ENCODE measurements at regions not wholly inside any gene's neighbourhood (a gene's known extent, or its start where the extent isn't known, plus 50 kb on each side); places are given as distances from the start of the nearest gene placed in this dataset.

DNA sequence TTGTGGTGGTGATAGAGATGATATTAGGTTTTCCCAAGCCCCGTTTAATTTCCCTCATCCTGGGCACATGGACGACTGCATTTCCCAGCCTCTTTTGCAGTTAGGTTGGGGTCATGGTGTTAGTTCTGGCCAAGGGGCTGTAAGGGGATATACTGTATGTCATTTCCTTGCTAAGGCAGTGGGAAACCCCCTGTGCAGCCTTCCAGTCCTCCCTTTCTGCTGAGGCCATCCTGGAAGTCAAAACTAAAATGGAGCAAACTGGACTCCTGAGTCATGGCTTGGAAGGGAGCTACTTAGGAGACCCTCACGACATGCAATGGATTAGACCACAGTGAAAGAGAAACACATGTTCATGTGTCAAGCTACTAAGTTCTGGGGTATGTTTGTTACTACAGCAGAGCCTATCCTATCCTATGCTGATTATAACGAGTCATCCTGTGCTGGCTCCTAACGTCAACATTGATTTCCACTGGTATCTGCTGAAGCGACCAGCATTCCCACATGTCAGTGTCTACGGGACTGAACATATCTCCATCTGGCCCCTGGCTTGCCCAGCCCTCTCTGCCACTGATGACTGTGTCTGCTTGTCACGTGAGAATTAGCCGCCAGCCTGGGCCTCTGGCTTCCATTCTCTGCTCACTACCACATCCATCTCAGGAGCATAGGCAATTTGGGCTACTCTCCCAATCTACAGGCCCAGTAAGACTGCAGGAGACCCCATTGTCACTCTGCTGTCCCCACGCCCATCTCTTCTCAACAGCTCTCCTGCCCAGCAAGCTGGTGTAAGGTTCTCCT is 85.6 kb upstream of the MEF2A start:
- TF ChIP-seq EP300 (IDR thresholded peaks at IDR 0.05) = no peak
- TF ChIP-seq, protein P1, sequence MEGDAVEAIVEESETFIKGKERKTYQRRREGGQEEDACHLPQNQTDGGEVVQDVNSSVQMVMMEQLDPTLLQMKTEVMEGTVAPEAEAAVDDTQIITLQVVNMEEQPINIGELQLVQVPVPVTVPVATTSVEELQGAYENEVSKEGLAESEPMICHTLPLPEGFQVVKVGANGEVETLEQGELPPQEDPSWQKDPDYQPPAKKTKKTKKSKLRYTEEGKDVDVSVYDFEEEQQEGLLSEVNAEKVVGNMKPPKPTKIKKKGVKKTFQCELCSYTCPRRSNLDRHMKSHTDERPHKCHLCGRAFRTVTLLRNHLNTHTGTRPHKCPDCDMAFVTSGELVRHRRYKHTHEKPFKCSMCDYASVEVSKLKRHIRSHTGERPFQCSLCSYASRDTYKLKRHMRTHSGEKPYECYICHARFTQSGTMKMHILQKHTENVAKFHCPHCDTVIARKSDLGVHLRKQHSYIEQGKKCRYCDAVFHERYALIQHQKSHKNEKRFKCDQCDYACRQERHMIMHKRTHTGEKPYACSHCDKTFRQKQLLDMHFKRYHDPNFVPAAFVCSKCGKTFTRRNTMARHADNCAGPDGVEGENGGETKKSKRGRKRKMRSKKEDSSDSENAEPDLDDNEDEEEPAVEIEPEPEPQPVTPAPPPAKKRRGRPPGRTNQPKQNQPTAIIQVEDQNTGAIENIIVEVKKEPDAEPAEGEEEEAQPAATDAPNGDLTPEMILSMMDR (IDR thresholded peaks at IDR 0.05) = no peak

Measured in ovary (tissue), 3 donors.